ENCODE measurements at regions not wholly inside any gene's neighbourhood (a gene's known extent, or its start where the extent isn't known, plus 50 kb on each side); places are given as distances from the start of the nearest gene placed in this dataset.

- TF ChIP-seq CTCF (IDR thresholded peaks at IDR 0.05) = no peak
- no peak for TF ChIP-seq POLR2A (IDR thresholded peaks at IDR 0.05)
Measured at GRCh38 chr19:28577666-28578065, 635.3 kb downstream of the UQCRFS1 start.
